HFFc6 (cell line): ENCODE measurements at regions not wholly inside any gene's neighbourhood (a gene's known extent, or its start where the extent isn't known, plus 50 kb on each side); places are given as distances from the start of the nearest gene placed in this dataset.

ENCODE experiments used
- DNase-seq: peaks from one replicate; pipeline ENCODE4 v3.0.0-alpha.2; 2018
- H3K27ac Mint-ChIP-seq: 2 replicates; pipeline ENCODE4 v1.8.0; 2020; ENCODE audit warnings: mild to moderate bottlenecking, mixed read lengths
- H3K27me3 Mint-ChIP-seq: 2 replicates; pipeline ENCODE4 v1.8.0; 2021; ENCODE audit warnings: mild to moderate bottlenecking, moderate library complexity, mixed read lengths; ENCODE audit not compliant: insufficient read depth
- H3K36me3 Mint-ChIP-seq: 2 replicates; pipeline ENCODE4 v1.8.0; 2021; ENCODE audit warnings: low read depth, mixed read lengths
- H3K4me1 Mint-ChIP-seq: 2 replicates; pipeline ENCODE4 v1.8.0; 2020; ENCODE audit warnings: low read depth, mixed read lengths
- H3K4me3 Mint-ChIP-seq: 2 replicates; pipeline ENCODE4 v1.8.0; 2020; ENCODE audit warnings: mild to moderate bottlenecking, moderate library complexity, mixed read lengths
- H3K9me3 Mint-ChIP-seq: 2 replicates; pipeline ENCODE4 v1.8.0; 2020; ENCODE audit warnings: mild to moderate bottlenecking, mixed read lengths
- CTCF ChIP-seq: fragments of 200-600 bp; sonication (generic); IDR thresholded peaks from 2 replicates; pipeline ENCODE4 v1.5.0; 2021; ENCODE audit warnings: antibody characterized with exemption, mild to moderate bottlenecking

GRCh38 chr13:111978546-111978945 is 88.4 kb upstream of the SOX1 start:
- H3K4me1 Mint-ChIP-seq: no peaks in the 10 kb centered on the region
- no peak for TF ChIP-seq CTCF
- H3K36me3 Mint-ChIP-seq: peaks cover 32% of the 10 kb centered on the region
- H3K9me3 Mint-ChIP-seq: peaks cover 67% of the 10 kb centered on the region
- H3K27ac Mint-ChIP-seq: no peak overlapping the region
- no peaks in the 10 kb centered on the region; the same call in 1 of the 2 replicates for H3K27me3 Mint-ChIP-seq
- H3K4me3 Mint-ChIP-seq: no peak overlapping the region
- DNase-seq: no peak

GRCh38 chr13:111980146-111980929 is 86.6 kb upstream of the SOX1 start:
- Mint-ChIP-seq H3K4me1 (no peaks in the 10 kb centered on the region), H3K9me3 (peaks cover 55% of the 10 kb centered on the region), H3K4me3 (no peak overlapping the region), H3K36me3 (peaks cover 15% of the 10 kb centered on the region), H3K27ac (no peak overlapping the region), H3K27me3 (no peaks in the 10 kb centered on the region; the same call in 1 of the 2 replicates)
- no peak for TF ChIP-seq CTCF
- no peak for DNase-seq

- no peak overlapping the region for H3K4me3 Mint-ChIP-seq
- H3K27ac Mint-ChIP-seq: no peak overlapping the region
- peaks cover 11% of the 10 kb centered on the region for H3K36me3 Mint-ChIP-seq
- TF ChIP-seq CTCF: no peak
- no peaks in the 10 kb centered on the region; the same call in 1 of the 2 replicates for H3K27me3 Mint-ChIP-seq
- H3K4me1 Mint-ChIP-seq: no peaks in the 10 kb centered on the region
- H3K9me3 Mint-ChIP-seq: peaks cover 49% of the 10 kb centered on the region
- DNase-seq: no peak
Observed at GRCh38 chr13:111981006-111981405, 85.9 kb upstream of the SOX1 start.

- Mint-ChIP-seq H3K9me3 (peaks cover 48% of the 10 kb centered on the region), H3K27ac (no peak overlapping the region), H3K27me3 (no peaks in the 10 kb centered on the region; the same call in 1 of the 2 replicates), H3K4me3 (no peak overlapping the region), H3K4me1 (no peaks in the 10 kb centered on the region), H3K36me3 (peaks cover 11% of the 10 kb centered on the region)
- no peak for DNase-seq
- TF ChIP-seq CTCF: no peak
Observed at GRCh38 chr13:111981446-111982165, 85.3 kb upstream of the SOX1 start.

- DNase-seq: no peak
- Mint-ChIP-seq H3K9me3 (peaks cover 48% of the 10 kb centered on the region), H3K27me3 (peaks cover 1% of the 10 kb centered on the region), H3K36me3 (peaks cover 16% of the 10 kb centered on the region), H3K4me3 (no peak overlapping the region), H3K4me1 (no peaks in the 10 kb centered on the region), H3K27ac (no peak overlapping the region)
- TF ChIP-seq CTCF: no peak
Observed at GRCh38 chr13:111984349-111984748, 82.6 kb upstream of the SOX1 start.
